ENCODE measurements at regions not wholly inside any gene's neighbourhood (a gene's known extent, or its start where the extent isn't known, plus 50 kb on each side); places are given as distances from the start of the nearest gene placed in this dataset.

DNA sequence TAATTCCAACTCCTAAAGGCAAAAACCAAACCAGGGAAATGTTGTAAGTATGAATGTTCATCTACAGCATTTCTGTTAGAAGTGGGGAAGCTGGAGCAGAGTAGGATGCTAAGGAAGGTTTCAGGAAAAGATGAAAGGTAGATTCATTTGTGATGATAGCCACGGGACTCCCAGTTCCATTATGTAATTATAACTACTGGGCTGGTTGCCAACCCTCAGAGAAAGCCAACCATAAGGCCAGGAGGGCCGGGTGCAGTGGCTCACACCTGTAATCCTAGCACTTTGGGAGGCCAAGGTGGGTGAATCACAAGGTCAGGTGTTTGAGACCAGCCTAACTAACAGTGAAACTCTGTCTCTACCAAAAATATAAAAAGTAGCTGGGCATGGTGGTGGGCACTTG lies 288.9 kb upstream of the ETAA1 start:
- TF ChIP-seq, protein P1, sequence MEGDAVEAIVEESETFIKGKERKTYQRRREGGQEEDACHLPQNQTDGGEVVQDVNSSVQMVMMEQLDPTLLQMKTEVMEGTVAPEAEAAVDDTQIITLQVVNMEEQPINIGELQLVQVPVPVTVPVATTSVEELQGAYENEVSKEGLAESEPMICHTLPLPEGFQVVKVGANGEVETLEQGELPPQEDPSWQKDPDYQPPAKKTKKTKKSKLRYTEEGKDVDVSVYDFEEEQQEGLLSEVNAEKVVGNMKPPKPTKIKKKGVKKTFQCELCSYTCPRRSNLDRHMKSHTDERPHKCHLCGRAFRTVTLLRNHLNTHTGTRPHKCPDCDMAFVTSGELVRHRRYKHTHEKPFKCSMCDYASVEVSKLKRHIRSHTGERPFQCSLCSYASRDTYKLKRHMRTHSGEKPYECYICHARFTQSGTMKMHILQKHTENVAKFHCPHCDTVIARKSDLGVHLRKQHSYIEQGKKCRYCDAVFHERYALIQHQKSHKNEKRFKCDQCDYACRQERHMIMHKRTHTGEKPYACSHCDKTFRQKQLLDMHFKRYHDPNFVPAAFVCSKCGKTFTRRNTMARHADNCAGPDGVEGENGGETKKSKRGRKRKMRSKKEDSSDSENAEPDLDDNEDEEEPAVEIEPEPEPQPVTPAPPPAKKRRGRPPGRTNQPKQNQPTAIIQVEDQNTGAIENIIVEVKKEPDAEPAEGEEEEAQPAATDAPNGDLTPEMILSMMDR (IDR thresholded peaks at IDR 0.05) = no peak
- TF ChIP-seq POLR2A (IDR thresholded peaks at IDR 0.05) = no peak

Data from Peyer's patch (tissue), 4 donors.